Stimulated activated CD8-positive, alpha-beta memory T cell treated with anti-CD3 and anti-CD28 coated beads, Interleukin-15, amount 100 ng/mL, for 48 hours (primary cell): ENCODE measurements at regions not wholly inside any gene's neighbourhood (a gene's known extent, or its start where the extent isn't known, plus 50 kb on each side); places are given as distances from the start of the nearest gene placed in this dataset.
"Not testable (repeated sequence)": the region's sequence is repeated elsewhere in the genome, so short reads cannot be mapped to it uniquely, and the experiment has no call there.

ENCODE experiments used
- DNase-seq, 2 donors: peaks; one replicate each; pipeline ENCODE4 v3.0.0-alpha.2; 2020; ENCODE audit warnings: low read depth in 2 of 2

DNA sequence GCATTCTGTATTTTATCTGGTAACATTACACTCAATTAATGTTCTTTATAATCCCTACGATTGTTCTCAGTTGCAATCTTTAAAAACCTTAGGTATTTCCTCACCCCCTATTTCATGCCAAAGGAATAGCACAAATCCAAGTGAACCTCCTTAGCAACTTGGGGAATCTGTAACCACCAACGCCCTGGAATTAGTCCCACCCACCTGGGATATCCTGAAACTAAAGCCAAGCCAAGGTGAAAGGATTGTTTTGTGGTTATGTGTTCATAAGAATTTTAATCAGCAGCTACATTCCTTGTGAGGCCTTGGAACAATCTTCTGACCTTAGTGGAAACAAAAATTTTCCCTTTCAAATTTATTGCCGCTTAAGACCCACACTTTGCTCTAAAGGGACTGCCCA lies 908.7 kb downstream of the TTLL7 start:
- no peak for DNase-seq

DNA sequence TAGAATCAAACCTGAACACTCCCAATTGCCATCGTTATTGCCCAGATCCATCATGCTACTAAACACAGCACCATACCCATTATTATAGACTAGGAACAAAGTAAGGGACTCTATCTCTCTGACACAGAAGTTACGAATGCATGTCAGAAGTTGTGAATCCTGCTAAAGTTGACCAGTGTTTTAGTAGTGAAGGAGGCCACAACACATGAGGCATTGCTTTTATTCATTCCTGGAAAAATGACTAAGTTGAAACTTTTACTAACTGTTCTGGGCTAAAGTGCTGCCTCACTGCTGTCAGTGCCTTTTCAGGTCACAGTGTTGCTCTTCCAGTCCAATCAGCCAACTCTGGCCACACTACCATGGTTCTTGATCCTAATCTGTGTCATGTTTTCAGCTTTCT lies 911.1 kb downstream of the TTLL7 start:
- no peak for DNase-seq

DNA sequence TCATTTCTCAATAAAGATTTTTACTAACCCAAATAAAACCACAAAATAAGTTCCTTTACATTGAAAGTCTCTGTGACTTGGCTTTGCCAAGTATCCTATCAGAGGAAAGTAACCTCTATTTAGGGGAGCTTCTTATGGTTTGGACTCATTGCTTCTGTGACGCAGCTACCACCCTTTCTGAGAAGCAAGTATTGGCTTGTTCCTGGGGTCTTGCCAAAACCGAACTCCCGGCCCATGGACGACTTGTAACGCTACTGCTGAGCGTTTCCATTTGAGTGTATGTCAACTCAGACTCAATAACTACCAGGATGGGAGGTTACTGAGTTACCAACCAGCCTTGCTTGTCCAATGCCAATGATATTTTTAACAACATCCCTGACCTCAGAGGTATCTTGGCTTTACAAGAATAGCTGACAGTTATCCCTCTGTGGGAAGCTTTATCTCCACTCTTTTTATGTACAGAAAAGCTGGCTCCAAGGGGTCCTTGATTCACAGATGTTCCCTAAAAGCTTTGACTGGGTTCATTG lies 911.9 kb downstream of the TTLL7 start:
- no peak for DNase-seq

DNA sequence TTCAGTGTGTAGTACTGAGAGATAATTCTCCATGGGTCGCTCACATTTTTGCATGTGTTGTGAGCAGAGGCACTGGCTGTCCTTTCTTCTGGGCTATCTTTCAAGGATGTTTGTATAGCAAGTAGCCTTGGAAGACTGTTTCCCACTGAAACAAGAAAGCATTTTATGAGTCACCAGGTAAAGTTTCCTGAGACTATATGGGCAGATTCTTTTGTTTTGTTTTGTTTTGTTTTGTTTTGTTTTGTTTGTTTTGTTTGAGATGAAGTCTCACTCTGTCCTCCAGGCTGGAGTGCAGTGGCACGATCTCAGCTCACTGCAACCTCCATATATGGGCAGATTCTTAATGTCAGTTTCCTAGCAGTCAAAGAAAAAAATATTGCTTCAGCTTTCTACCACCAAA lies 912.6 kb downstream of the TTLL7 start:
- no peak for DNase-seq

DNA sequence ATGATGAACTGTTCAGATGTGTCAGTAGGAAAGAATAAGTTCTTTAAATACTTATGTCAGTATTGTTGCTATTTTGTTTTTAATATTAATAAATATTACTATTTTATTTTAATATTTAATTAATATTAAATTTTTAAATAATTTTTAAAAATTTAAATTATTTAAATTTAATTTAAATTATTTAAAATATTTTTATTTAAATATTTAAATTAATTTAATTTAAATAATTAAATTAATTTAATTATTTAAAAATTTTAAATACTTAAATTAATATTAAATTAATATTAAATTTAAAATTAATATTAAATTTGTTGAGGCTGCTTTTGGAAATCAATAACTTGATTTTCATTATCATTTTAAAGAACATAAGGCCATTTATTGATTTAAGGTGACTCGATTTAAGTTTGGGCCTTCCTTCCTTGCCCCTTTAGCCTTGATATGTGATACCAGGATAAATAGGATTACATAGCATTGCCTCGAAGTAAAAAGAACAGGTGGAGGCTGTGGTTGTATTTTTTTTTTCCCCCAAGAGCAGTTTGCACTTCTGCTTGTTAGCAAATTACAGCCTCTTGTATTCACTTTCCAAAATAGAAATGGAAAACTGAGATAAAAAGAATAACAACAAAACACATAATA lies 915.2 kb downstream of the TTLL7 start:
- DNase-seq: no peak

DNA sequence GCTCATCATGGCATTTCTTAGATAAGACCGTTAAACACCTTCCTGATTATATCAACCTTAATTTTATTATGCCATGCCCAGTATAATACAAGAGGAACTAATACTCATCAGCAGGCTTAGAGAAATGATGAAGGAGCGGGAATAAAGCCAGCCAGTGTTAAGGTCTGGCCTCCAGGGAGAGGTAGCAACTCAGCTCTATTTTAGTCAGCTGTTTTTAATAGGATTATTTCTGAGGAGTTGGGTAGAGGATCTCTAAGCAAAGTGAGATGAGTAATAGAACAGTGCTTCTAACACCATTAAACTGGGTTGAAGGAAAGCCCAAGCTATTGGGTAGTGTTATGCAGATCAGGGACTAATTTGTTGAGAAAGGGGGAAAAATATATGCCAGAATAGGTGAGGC lies 921.5 kb downstream of the TTLL7 start:
- no peak for DNase-seq

DNA sequence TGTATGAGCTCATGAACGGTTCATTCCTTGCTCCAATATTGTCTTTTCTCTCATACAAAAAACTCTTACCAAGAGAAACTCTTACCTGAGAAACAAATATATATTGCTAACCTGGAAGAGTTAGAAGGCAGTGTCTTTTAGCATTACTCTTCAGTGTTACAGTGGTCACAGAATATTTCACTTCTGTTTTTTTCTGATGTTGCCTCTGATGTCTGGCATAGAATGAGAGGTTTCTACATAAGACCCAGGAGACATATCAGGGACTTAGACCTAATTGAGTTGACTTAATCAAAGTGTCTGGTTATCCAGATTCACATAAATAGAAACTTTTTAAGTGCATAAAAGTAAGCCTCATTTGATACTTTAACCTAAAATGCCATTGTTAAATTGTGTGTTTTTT lies 923.8 kb downstream of the TTLL7 start:
- no peak for DNase-seq

DNA sequence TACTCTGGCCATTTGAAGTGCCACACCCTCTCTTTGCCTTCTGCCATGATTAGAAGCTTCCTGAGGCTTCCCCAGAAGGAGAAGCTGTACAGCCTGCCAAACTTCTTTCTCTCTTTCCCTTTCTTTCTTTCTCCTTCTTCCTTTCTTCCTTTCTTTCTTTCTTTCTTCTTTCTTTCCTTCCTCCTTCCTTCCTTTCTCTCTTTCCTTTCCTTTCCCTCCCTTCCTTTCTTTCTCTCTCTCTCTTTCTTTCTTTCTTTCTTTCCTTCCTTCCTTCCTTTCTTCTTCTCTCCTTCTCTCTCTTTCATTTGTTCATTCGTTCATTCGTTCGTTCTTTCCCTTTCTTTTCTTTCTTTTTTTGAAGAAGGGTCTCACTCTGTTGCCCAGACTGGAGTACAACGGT lies 931.0 kb downstream of the TTLL7 start:
- DNase-seq: no peak

DNA sequence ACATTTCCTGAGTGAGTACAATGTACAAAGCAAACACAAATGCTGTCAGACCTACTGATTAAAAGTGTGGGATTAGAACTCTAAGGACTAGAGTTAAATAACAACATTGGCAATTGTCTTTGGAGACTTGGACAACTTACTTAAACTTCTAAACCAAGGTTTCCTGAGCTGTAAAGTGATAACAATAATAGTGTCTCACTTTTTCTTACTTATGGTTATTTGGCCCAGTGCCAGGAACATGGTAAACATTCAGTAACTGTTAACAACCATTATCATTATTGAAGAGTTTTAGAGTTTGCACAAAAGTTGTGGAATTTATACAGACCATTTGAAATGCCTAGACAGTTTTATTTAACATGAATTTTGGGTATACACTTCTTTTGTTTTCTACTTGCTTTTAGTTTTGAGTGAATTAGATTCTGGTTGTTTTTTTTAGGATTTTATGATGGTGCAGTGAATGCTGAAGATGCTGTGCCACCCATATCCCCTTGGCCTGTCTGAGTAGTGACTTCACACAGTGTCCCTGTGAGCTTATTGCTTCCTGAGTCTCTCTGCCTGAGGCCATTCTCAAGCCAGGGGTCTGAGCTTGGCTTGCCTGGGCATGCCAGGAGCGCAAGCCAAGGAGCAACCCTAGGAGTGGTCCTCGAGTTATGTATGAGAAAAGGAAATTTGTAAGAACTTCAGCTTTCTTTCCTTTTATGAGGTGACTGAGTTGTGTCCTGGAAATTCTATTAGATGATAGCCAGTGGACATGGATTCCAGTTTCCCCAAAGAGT lies 932.8 kb downstream of the TTLL7 start:
- DNase-seq: no peak

DNA sequence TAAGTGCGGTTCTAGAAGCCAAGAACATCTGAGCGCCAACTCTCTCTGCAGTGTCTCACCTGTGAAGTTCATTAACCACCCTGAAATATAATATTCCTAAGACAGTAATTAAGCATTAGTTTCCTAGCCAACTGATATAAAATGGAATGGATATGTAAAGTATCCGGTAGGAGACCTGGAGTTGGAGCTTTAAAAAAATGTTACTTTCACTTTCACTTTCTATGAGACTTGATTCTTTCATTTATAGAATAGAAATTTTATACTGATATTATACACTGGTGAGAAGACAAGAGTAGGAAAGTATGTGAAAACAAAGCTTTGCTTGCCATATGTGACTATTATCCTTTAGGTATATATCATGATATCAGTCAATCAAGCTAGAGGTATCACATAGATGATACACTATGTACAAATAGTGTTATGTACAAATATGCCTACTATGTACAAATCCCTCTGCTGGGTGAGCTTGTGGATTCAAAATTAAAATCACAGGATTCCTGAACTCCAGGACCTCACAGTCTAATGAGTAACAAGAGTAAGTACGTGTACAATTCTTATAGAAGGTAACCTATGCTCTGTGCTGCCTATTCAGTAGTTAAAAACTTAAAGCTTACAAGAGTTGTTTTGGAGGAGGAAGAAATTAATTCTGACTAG lies 934.2 kb downstream of the TTLL7 start:
- DNase-seq: no peak

DNA sequence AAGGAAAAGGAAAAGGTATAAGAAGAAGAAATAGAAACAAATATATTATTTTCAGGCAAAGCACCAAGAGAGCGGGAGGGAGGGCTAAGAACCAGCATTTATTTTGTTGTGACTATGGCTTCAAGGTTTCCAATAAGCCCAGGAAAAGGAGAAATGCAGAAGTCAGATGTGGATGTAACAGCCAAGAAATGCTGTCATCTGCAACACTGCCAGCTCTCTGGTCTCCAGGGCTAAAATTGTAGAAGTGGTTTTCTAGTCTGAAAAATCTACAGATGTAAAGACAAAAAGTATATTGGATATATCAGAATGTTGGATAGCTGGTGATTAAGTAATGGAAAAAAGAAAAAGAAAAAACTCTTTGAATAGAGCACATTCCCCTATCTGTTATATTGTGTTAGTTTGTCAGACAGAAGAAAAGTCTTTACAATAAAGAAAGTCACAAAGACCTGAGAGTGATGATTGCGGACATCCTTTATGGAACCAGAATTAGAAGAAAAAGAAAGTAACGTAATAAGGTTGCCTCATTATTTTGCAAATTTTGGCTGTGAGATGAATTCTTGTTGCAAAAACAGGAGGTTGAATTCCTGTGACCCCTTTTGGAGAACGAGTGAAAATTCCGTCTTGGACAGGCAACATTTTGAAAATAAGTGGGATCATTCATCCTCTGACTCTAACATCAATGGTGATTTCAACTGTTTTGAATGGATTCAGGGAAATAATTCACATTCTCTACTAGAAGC lies 938.1 kb downstream of the TTLL7 start:
- no peak for DNase-seq

DNA sequence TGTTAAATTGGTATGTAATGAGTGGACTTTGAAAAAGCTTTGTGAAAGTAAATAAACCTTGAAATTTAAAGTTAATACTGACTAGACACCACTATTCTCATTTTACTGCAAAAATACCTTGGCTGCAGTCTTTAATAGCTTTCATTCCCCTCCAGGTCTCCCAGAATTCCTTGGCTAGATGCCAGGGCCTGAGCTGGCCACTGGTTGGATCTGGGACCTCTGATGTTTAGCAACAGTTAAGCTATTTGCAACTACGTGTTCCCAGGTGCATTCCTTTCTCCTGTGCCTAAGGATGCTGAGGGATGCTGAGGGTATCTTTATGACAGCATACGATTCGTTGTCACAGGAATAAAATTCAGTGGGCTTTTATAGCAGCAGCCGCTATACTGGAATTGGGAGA lies 938.7 kb downstream of the TTLL7 start:
- DNase-seq: no peak

DNA sequence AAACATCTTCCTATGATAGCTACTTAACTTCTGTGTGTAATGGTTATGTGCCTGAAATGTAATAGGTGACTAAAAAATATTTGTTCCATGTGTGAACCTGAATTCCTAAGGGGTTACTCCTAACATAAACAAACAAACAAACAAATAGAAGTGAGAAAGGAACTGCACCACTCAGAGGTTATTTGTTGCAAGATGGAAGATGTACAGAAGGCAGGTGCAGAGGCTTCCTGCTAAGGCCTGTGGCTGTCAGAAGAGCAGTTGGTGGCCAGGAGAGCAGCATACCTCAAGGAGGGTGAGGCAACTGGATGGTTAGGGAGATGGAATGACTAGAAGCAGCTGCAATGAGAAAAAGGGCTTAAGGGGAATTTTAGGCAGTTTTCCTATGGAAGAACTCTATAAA lies 940.6 kb downstream of the TTLL7 start:
- no peak for DNase-seq

DNA sequence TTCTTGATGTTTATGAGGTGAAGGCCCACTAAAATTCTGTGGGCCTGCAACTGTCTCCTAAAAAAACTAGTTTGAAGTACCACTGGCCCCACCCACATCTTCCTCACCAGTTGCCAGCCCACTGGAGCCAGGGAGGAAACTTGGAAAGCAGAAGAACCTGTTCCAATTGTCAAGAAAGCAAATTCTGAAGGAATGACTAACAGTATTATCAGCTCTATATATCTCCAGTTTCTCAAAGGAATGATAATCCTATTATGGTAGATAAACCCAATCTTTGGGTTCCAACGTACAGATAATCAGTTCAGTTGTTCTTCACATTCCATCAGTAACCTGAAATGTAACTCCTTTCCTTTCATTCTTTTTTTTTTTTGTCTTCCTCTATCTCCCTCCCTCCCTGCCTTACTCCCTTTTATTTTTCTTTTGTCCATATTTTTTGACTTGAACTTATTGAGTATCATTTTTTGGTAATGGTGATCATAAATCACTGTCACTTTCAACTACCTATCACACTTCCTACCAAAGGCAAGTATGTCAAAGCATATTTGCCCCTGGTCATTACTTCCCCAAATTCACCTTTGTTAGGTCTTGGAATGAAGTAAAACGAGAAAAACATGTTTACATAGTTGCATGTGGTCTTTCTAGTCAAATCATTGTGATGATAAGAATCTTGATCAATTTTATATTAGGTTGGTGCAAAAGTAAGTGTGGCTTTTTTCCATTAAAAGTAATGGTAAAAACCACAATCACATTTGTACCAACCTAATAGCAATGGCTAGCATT lies 943.4 kb downstream of the TTLL7 start:
- DNase-seq: no peak

DNA sequence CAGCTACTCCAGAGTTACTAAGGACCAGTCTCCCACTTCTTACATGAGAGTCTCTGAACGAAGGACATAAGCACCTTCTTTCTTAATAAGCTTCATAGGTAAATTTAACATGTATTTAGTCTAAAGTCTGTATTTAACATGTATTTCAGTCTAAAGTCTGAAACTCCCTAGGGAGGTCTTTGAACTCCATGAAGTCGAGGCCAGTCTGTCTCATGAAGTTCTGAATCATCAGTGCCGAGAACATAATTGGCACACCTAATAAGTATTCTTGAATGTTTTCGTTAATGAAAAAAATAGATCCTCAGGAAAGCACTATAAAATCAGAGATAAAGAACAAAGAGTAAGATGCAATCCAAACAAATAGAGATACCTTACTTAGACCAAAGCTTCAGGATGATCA lies 945.5 kb downstream of the TTLL7 start:
- DNase-seq: no peak

DNA sequence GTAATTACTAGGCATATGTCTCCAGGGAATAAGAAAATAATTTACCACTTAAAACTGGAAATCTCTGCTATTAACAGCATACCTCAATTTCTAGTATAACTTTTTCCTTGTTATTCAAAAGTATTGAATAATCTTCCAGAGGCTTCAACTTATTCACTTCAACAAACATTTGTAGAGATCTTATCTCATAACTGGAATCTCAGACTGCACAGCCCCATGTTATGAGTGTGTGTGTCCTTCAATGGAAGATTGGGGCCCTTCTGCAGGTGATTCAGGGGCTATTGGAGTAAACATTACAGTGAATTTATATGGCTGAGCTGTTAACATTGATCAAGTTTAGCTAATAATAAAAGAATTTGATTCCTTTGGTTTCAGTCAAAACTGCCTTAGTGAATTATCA lies 946.1 kb downstream of the TTLL7 start:
- no peak for DNase-seq

DNA sequence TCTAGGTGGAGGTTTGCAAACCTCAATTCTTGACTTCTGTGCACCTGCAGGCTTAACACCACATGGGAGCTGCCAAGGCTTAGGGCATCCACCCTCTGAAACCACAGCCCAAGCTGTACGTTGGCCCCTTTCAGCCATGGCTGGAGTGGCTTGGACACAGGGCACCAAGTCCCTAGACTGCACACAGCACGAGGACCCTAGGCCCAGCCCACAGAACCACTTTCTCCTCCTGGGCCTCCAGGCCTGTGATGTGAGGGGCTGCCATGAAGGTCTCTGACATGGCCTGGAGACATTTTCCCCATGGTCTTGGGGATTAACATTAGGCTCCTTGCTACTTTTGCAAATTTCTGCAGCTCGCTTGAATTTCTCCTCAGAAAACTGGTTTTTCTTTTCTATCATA lies 947.9 kb downstream of the TTLL7 start:
- DNase-seq: not testable (repeated sequence)

DNA sequence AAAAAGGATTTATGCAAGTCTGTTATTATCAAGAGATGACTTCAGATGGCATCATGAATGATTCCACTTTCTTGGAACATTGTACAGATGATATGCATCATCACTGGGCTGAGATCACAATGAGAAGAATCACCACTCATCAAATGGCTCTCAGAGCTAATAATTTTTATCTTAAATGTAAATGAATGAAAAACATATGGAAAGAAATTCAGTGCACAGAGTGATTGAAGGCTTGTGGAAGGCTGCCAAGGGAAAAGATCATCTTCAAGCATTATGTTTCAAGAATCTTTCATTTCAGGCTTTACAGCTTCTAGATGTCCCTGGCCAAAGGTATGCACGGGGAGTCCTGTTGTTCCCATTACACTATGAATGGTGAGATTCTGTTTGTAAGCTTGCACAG lies 955.7 kb downstream of the TTLL7 start:
- no peak for DNase-seq

DNA sequence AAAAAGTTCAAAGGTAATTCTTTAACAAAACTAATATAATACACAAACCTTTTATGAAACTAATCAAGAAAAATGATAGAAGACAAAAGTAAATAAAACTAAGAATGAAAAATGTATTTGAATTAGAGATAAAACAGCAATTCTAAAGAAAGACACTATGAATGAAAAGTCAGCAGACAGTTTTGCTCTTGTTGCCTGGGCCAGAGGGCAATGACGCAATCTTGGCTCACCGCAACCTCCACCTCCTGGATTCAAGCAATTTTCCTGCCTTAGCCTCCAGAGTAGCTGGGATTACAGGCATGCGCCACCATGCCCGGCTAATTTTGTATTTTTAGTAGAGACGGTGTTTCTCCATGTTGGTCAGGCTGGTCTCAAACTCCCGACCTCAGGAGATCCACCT lies 959.8 kb downstream of the TTLL7 start:
- not testable (repeated sequence) for DNase-seq

DNA sequence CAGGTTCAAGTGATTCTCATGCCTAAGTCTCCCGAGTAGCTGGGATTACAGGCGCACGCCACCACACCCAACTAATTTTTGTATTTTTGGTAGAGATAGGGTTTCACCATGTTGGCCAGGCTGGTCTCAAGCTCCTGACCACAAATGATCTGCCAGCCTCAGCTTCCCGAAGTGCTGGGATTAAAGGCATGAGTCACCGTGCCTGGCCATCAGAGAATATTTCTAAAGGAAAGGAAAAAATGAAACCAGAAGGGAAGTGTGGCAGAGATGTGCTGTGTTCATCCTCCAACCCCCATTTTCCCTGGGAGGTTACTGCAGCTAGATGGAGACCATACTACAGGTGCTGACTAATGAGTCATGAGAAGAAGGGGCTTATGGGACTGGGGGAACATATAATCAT lies 964.1 kb downstream of the TTLL7 start:
- DNase-seq: no peak

DNA sequence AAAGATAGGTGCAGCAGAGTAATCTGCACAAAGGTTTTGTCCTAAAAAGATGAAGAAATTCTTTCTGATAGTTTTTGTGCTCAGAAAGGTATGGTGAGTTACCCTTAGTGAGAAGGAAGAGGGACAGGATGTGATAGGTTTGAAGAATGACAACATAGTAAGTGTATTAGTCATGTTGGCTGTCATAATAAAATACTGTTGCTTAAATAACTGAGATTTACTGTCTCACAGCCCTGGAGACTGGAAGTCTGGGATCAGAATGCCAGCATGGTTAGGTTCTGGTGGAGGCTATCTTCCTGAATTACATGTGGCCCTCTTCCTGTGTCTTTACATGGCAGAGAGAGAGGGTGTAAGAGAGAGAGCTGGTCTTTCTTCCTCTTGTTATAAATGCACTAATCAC lies 965.2 kb downstream of the TTLL7 start:
- no peak for DNase-seq

DNA sequence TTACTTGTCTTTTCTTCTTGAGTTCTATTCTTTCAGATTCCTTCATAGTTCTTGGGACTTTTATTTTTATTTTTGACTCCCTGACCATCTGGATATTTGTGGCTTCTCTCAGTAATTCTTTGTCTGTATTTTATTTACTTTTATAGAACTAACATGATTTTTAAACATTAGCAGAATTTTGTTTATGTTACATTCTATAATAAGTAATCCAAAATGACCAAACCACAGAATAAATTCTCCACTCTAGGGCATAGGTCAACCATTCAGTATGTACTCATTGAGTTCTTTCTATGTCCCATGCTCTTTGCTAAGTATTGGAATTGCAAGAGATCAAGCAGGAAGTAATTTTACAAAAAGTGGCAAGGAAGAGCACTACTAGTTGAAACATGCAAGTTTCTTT lies 969.0 kb downstream of the TTLL7 start:
- DNase-seq: no peak
